ENCODE measurements at regions not wholly inside any gene's neighbourhood (a gene's known extent, or its start where the extent isn't known, plus 50 kb on each side); places are given as distances from the start of the nearest gene placed in this dataset.
A peak's percentile ranks its signal among the peaks of the same experiment; 100 is the strongest.

DNA sequence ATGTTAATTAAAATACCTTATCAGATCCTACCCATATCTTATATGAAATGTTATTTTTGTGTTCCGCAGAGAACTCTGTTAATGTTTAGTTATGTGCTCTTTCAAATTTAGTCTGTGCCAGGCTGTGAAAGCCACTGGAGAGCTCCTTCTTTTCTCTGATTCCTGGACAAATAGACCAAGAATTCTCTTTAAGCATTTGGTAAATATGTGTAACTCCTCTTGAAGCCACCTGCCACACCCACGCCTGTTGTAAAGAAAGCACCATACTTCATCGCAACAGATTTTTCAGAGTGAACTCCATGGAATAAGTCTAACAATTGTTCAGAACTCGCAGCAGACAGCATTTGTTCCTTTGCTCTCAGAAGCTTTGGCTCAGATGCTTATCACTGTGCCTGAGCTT lies 301.1 kb downstream of the FAM170A start:
- Histone ChIP-seq H3K4me1 (no peaks in the 10 kb centered on the region), H3K27me3 (ENCODE audit: low read depth) (no peaks in the 10 kb centered on the region), H3K9me3 (no peaks in the 10 kb centered on the region), H3K27ac (no peak overlapping the region), H3K36me3 (no peaks in the 10 kb centered on the region), H3K4me3 (no peak overlapping the region)
- DNase-seq (peak; percentile 27), ATAC-seq (peak; percentile 55 to 91)
- TF ChIP-seq, protein P1, sequence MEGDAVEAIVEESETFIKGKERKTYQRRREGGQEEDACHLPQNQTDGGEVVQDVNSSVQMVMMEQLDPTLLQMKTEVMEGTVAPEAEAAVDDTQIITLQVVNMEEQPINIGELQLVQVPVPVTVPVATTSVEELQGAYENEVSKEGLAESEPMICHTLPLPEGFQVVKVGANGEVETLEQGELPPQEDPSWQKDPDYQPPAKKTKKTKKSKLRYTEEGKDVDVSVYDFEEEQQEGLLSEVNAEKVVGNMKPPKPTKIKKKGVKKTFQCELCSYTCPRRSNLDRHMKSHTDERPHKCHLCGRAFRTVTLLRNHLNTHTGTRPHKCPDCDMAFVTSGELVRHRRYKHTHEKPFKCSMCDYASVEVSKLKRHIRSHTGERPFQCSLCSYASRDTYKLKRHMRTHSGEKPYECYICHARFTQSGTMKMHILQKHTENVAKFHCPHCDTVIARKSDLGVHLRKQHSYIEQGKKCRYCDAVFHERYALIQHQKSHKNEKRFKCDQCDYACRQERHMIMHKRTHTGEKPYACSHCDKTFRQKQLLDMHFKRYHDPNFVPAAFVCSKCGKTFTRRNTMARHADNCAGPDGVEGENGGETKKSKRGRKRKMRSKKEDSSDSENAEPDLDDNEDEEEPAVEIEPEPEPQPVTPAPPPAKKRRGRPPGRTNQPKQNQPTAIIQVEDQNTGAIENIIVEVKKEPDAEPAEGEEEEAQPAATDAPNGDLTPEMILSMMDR (IDR thresholded peaks at IDR 0.05) = no peak
- intact Hi-C loops (cut with DNase I) = no loop called here

DNA sequence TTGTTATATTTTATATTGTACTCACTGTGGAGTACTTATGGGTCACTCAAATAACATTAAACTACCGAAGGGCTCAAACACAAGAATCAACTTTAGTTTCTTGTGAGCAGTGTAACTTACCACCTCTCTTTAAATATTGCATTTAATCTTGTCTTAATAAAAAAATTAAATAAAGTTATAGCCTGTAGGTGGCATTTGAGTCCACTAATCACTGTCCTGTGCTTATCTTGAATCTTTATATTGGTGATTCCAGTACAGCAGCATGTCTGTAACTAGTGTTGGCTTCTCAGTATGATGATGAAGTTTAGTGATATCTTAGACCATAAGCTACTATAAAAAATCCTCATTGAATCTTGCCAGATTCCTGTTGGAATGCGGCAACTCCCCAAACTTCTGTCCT lies 313.8 kb downstream of the FAM170A start:
- TF ChIP-seq, protein P1 (IDR thresholded peaks at IDR 0.05) = peak; percentile 15
- DNase-seq (no peak), ATAC-seq (peak in 1 of 2 donors; percentile 28)
- Histone ChIP-seq H3K27me3 (ENCODE audit: low read depth) (no peaks in the 10 kb centered on the region), H3K4me1 (no peaks in the 10 kb centered on the region), H3K36me3 (no peaks in the 10 kb centered on the region), H3K27ac (no peak overlapping the region), H3K4me3 (no peak overlapping the region), H3K9me3 (no peaks in the 10 kb centered on the region)
- intact Hi-C loops (cut with DNase I) = no loop called here

DNA sequence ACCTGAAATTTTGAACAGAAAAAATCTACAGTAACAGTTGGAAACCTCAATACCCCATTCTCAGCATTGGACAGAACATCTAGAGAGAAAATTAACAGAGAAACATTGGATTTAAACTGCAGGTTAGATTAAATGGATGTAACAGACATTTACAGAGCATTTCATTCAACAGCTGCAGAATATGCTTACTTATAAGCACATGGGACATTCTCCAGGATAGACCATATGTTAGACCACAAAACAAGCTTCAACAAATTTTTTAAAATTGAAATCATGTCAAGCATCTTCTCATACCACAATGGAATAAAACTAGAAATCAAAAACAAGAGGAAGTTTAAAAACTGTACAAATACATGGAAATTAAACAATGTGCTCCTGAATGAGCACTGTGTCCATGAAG lies 316.3 kb downstream of the FAM170A start:
- ATAC-seq (no peak), DNase-seq (no peak)
- Histone ChIP-seq H3K9me3 (no peaks in the 10 kb centered on the region), H3K27ac (no peak overlapping the region), H3K27me3 (ENCODE audit: low read depth) (no peaks in the 10 kb centered on the region), H3K36me3 (no peaks in the 10 kb centered on the region), H3K4me3 (no peak overlapping the region), H3K4me1 (no peaks in the 10 kb centered on the region)
- TF ChIP-seq, protein P1 (IDR thresholded peaks at IDR 0.05) = no peak
- intact Hi-C loops (cut with DNase I) = no loop called here

DNA sequence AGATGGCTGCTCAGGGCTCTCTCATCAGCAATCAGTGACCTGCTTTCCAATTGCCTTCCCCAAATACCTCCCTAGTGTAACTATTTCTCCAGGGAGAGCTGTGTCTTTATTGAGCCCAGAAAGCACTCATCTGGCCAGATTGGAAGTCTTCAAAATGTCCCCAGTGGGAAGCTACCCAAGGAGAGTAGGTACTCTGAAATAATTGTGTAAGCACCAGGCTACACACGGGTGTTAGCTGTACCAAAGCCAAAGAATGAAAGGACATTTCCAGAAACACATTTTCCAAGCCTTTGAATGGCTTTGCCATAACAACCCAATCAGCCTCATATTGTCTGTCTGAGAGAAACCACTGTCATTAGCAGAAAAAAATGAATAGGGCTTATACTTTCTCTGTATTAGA lies 318.8 kb downstream of the FAM170A start:
- no peaks in the 10 kb centered on the region for H3K4me1 ChIP-seq
- ATAC-seq (no peak), DNase-seq (no peak)
- intact Hi-C loops (cut with DNase I) = no loop called here
- H3K36me3 ChIP-seq = no peaks in the 10 kb centered on the region
- no peaks in the 10 kb centered on the region for H3K27me3 ChIP-seq (ENCODE audit: low read depth)
- no peak overlapping the region for H3K27ac ChIP-seq
- H3K4me3 ChIP-seq = no peak overlapping the region
- TF ChIP-seq, protein P1 (IDR thresholded peaks at IDR 0.05) = no peak
- no peaks in the 10 kb centered on the region for H3K9me3 ChIP-seq

DNA sequence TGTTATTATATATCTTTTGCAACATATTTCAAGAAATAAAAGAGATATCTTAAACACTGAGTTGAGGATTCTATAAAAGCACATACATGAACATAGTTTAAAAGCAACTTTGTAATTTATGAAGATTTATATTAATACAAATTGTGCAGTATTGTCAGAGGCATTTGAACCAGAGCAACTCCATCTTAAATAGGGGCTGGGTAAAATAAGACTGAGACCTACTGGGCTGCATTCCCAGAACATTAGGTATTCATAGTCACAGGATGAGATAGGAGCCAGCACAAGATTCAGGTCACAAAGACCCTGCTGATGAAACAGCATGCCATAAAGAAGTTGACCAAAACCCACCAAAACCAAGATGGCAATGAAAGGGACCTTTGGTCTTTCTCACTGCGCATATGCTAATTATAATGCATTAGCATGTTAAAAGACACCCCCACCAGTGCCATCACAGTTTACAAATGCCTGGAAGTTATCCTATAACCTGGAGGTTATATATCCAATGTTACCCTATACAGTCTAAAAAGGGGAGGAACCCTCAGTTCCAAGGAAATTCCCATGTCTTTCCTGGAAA lies 320.2 kb downstream of the FAM170A start:
- H3K9me3 ChIP-seq = no peaks in the 10 kb centered on the region
- intact Hi-C loops (cut with DNase I) = no loop called here
- DNase-seq (no peak), ATAC-seq (no peak)
- no peaks in the 10 kb centered on the region for H3K36me3 ChIP-seq
- H3K27me3 ChIP-seq (ENCODE audit: low read depth) = no peaks in the 10 kb centered on the region
- H3K4me3 ChIP-seq = no peak overlapping the region
- no peak overlapping the region for H3K27ac ChIP-seq
- TF ChIP-seq, protein P1 (IDR thresholded peaks at IDR 0.05) = no peak
- no peaks in the 10 kb centered on the region for H3K4me1 ChIP-seq
